KMS-11 (cell line): ENCODE measurements at regions not wholly inside any gene's neighbourhood (a gene's known extent, or its start where the extent isn't known, plus 50 kb on each side); places are given as distances from the start of the nearest gene placed in this dataset.

ENCODE experiments used
- H2AFZ ChIP-seq: fragments of 200-600 bp; sonication (generic); 2 replicates; pipeline ENCODE4 v1.6.1; 2016; ENCODE audit warnings: antibody characterized with exemption, mixed run types, low read depth
- H3K27ac ChIP-seq: fragments of 200-600 bp; sonication (generic); 2 replicates; pipeline ENCODE4 v1.6.1; 2016; ENCODE audit warnings: mild to moderate bottlenecking, mixed run types
- H3K27me3 ChIP-seq: fragments of 200-600 bp; sonication (generic); 2 replicates; pipeline ENCODE4 v1.6.1; 2017; ENCODE audit warnings: mild to moderate bottlenecking, low read depth, mixed run types, moderate library complexity; ENCODE audit not compliant: insufficient read depth
- H3K36me3 ChIP-seq: fragments of 200-600 bp; sonication (generic); 2 replicates; pipeline ENCODE4 v1.6.1; 2017; ENCODE audit warnings: mild to moderate bottlenecking, mixed run types; ENCODE audit not compliant: insufficient read depth
- H3K4me1 ChIP-seq: fragments of 200-600 bp; sonication (generic); 2 replicates; pipeline ENCODE4 v1.6.1; 2016; ENCODE audit warnings: mild to moderate bottlenecking, low read depth, mixed run types; ENCODE audit not compliant: poor library complexity, severe bottlenecking
- H3K4me2 ChIP-seq: fragments of 200-600 bp; sonication (generic); 2 replicates; pipeline ENCODE4 v1.7.0; 2016; ENCODE audit warnings: mild to moderate bottlenecking, mixed run types
- H3K4me3 ChIP-seq: fragments of 200-600 bp; sonication (generic); IDR thresholded peaks from 2 replicates; pipeline ENCODE4 v1.6.1; 2017; ENCODE audit warnings: low read depth, low read length, mixed read lengths; ENCODE audit not compliant: insufficient read depth
- H3K79me2 ChIP-seq: fragments of 200-600 bp; sonication (generic); 2 replicates; pipeline ENCODE4 v1.6.1; 2016; ENCODE audit warnings: low read depth, mixed run types; ENCODE audit not compliant: insufficient read depth
- H3K9ac ChIP-seq: fragments of 200-600 bp; sonication (generic); 2 replicates; pipeline ENCODE4 v1.6.1; 2016; ENCODE audit warnings: mild to moderate bottlenecking, mixed run types
- H4K20me1 ChIP-seq: fragments of 200-600 bp; sonication (generic); 2 replicates; pipeline ENCODE4 v1.6.1; 2016; ENCODE audit warnings: mild to moderate bottlenecking, mixed run types; ENCODE audit not compliant: insufficient read depth
- TF ChIP-seq, protein P1 (sequence below): fragments of 200-600 bp; sonication (generic); conservative IDR thresholded peaks from 2 replicates; pipeline ENCODE4 v1.6.1; 2017; ENCODE audit warnings: low read depth, mild to moderate bottlenecking, antibody characterized with exemption, low read length, moderate library complexity, mixed read lengths

- no peaks in the 10 kb centered on the region for H3K4me1 ChIP-seq
- no peaks in the 10 kb centered on the region for H3K36me3 ChIP-seq
- H4K20me1 ChIP-seq, result no peaks in the 10 kb centered on the region
- no peak overlapping the region for H2AFZ ChIP-seq
- no peak overlapping the region for H3K27ac ChIP-seq
- no peak overlapping the region for H3K4me3 ChIP-seq
- no peaks in the 10 kb centered on the region for H3K79me2 ChIP-seq
- H3K9ac ChIP-seq, result no peak overlapping the region
- no peaks in the 10 kb centered on the region for H3K27me3 ChIP-seq
- TF ChIP-seq, protein P1, sequence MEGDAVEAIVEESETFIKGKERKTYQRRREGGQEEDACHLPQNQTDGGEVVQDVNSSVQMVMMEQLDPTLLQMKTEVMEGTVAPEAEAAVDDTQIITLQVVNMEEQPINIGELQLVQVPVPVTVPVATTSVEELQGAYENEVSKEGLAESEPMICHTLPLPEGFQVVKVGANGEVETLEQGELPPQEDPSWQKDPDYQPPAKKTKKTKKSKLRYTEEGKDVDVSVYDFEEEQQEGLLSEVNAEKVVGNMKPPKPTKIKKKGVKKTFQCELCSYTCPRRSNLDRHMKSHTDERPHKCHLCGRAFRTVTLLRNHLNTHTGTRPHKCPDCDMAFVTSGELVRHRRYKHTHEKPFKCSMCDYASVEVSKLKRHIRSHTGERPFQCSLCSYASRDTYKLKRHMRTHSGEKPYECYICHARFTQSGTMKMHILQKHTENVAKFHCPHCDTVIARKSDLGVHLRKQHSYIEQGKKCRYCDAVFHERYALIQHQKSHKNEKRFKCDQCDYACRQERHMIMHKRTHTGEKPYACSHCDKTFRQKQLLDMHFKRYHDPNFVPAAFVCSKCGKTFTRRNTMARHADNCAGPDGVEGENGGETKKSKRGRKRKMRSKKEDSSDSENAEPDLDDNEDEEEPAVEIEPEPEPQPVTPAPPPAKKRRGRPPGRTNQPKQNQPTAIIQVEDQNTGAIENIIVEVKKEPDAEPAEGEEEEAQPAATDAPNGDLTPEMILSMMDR, result no peak
- no peak overlapping the region for H3K4me2 ChIP-seq
Measured at GRCh38 chr18:1408376-1408775, 503.7 kb downstream of the ADCYAP1 start.

- TF ChIP-seq, protein P1, result no peak
- no peak overlapping the region for H3K9ac ChIP-seq
- H3K4me2 ChIP-seq, result no peak overlapping the region
- no peak overlapping the region for H3K4me3 ChIP-seq
- H3K4me1 ChIP-seq, result no peaks in the 10 kb centered on the region
- H3K79me2 ChIP-seq, result no peaks in the 10 kb centered on the region
- no peaks in the 10 kb centered on the region for H4K20me1 ChIP-seq
- H3K27ac ChIP-seq, result no peak overlapping the region
- no peaks in the 10 kb centered on the region for H3K36me3 ChIP-seq
- H2AFZ ChIP-seq, result no peak overlapping the region
- H3K27me3 ChIP-seq, result no peaks in the 10 kb centered on the region
Measured at GRCh38 chr18:1412655-1413322, 508.1 kb downstream of the ADCYAP1 start.

DNA sequence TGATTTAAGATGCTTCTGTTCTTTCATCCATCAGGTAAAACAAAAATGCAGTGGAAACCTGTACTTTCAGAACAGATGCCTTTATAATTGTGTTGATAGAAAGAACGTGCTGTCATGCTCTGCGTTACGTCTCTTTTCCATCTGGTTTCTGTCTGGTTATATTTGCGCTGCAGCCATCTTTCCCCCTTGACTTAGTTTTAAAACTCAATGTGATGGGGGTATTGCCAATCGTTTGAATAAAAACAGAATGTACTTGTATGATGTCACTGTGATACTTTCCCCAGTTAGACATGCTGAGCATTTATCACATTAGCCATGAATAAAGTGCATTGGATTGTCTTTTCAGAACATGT, 508.6 kb downstream of the ADCYAP1 start:
- H3K27me3 ChIP-seq, result no peaks in the 10 kb centered on the region
- no peak overlapping the region for H3K27ac ChIP-seq
- H3K79me2 ChIP-seq, result no peaks in the 10 kb centered on the region
- no peaks in the 10 kb centered on the region for H3K4me1 ChIP-seq
- H3K4me3 ChIP-seq, result no peak overlapping the region
- TF ChIP-seq, protein P1, result no peak
- no peaks in the 10 kb centered on the region for H4K20me1 ChIP-seq
- no peaks in the 10 kb centered on the region for H3K36me3 ChIP-seq
- H3K4me2 ChIP-seq, result no peak overlapping the region
- no peak overlapping the region for H3K9ac ChIP-seq
- no peak overlapping the region for H2AFZ ChIP-seq

DNA sequence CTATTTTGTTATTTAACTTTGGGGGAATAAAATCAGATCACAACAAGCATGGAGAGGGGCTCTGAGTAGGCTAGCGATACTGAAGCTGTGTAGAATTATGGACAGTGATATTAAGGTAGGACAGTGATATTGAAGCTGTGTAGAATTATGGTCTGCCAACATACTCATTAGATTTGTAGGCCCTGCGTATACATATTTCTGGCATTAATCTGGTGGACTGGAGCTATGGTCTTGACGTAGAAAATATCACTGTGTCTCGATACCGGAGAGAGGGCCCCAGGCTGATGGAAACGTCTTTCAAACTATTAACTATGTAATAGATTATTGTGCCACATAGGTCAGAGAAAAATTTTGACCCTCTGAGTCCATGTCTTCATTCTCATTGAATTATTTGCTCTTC, 511.4 kb downstream of the ADCYAP1 start:
- H3K27me3 ChIP-seq, result no peaks in the 10 kb centered on the region
- no peak overlapping the region for H3K4me3 ChIP-seq
- no peaks in the 10 kb centered on the region for H3K36me3 ChIP-seq
- H3K79me2 ChIP-seq, result no peaks in the 10 kb centered on the region
- no peak overlapping the region for H2AFZ ChIP-seq
- no peak overlapping the region for H3K4me2 ChIP-seq
- no peak overlapping the region for H3K9ac ChIP-seq
- TF ChIP-seq, protein P1, result no peak
- no peaks in the 10 kb centered on the region for H3K4me1 ChIP-seq
- H3K27ac ChIP-seq, result no peak overlapping the region
- H4K20me1 ChIP-seq, result no peaks in the 10 kb centered on the region
